IMR-90 (cell line): ENCODE measurements at regions not wholly inside any gene's neighbourhood (a gene's known extent, or its start where the extent isn't known, plus 50 kb on each side); places are given as distances from the start of the nearest gene placed in this dataset.

Source experiments
- ATAC-seq: fragments of 200-7000 bp; cut with Tn5 transposase; 2 replicates; pipeline ENCODE4 v1.9.1; 2020; ENCODE audit warnings: low read depth, mild to moderate bottlenecking, moderate library complexity
- BruUV-seq: library from RNA; stranded (reverse); fragments of 400-500 nt; replicated peaks from 2 replicates; lab custom pipeline; 2021; lab: Mats Ljungman, UMichigan
- CTCF ChIA-PET: fragments of 300-600 bp; formaldehyde crosslinking; extraction: SDS; loops from one replicate; lab custom pipeline; 2021; ENCODE audit warnings: antibody characterized with exemption; lab: Yijun Ruan, JAX
- POLR2A ChIA-PET: fragments of 300-600 bp; sonication (Branson Sonifier 250); formaldehyde crosslinking; loops from one replicate; lab custom pipeline; 2022; ENCODE audit warnings: antibody characterized with exemption; ENCODE audit not compliant: unreplicated experiment; lab: Charles Lee
- DNase-seq: peaks from one replicate; pipeline ENCODE4 v3.0.0; 2013
- H2AFZ ChIP-seq: replicated peaks from 2 replicates; pipeline ENCODE3; 2013; ENCODE audit warnings: low read length, mild to moderate bottlenecking; ENCODE audit not compliant: poor library complexity
- H2AK5ac ChIP-seq: 2 replicates; pipeline ENCODE4 v1.6.1; 2013; ENCODE audit warnings: low read depth, low read length, inconsistent platforms
- H2AK9ac ChIP-seq: replicated peaks from 2 replicates; pipeline ENCODE3; 2013; ENCODE audit warnings: mild to moderate bottlenecking, low read depth, low read length, moderate library complexity; ENCODE audit not compliant: poor library complexity
- H2BK120ac ChIP-seq: 2 replicates; pipeline ENCODE4 v1.6.1; 2013; ENCODE audit warnings: low read depth, low read length, inconsistent platforms
- H2BK15ac ChIP-seq: 3 replicates; pipeline ENCODE4 v1.6.1; 2013; ENCODE audit warnings: low read depth, low read length, inconsistent platforms
- H2BK20ac ChIP-seq: 2 replicates; pipeline ENCODE4 v1.6.1; 2013; ENCODE audit warnings: low read depth, mild to moderate bottlenecking, inconsistent platforms, low read length, moderate library complexity
- H2BK5ac ChIP-seq: 2 replicates; pipeline ENCODE4 v1.6.1; 2013; ENCODE audit warnings: mild to moderate bottlenecking, low read depth, low read length, inconsistent platforms; ENCODE audit not compliant: poor library complexity, severe bottlenecking
- H3K14ac ChIP-seq: replicated peaks from 2 replicates; pipeline ENCODE4 v1.6.1; 2013; ENCODE audit warnings: low read depth, low read length, inconsistent platforms
- H3K18ac ChIP-seq: 2 replicates; pipeline ENCODE4 v1.6.1; 2013; ENCODE audit warnings: low read depth, low read length, control low read depth
- H3K23ac ChIP-seq: 2 replicates; pipeline ENCODE4 v1.6.1; 2013; ENCODE audit warnings: low read depth, low read length, inconsistent platforms
- H3K27ac ChIP-seq: 2 replicates; pipeline ENCODE4 v1.5.1; 2013; ENCODE audit warnings: mild to moderate bottlenecking, control low read depth, low read length; ENCODE audit not compliant: insufficient read depth
- H3K27me3 ChIP-seq: 2 replicates; pipeline ENCODE4 v1.6.1; 2013; ENCODE audit warnings: low read length; ENCODE audit not compliant: control insufficient read depth, insufficient read depth
- H3K36me3 ChIP-seq: 2 replicates; pipeline ENCODE4 v1.6.1; 2013; ENCODE audit warnings: low read length, mixed read lengths; ENCODE audit not compliant: control insufficient read depth, insufficient read depth
- H3K4ac ChIP-seq: 2 replicates; pipeline ENCODE4 v1.6.1; 2013; ENCODE audit warnings: low read depth, low read length, inconsistent platforms
- H3K4me1 ChIP-seq: 2 replicates; pipeline ENCODE4 v1.6.1; 2013; ENCODE audit warnings: low read length, mixed read lengths; ENCODE audit not compliant: control insufficient read depth, insufficient read depth
- H3K4me2 ChIP-seq: 2 replicates; pipeline ENCODE4 v1.6.1; 2013; ENCODE audit warnings: low read depth, mild to moderate bottlenecking, control low read depth, low read length, moderate library complexity
- H3K4me3 ChIP-seq: 2 replicates; pipeline ENCODE4 v1.5.1; 2013; ENCODE audit warnings: low read depth, mild to moderate bottlenecking, control low read depth, low read length, moderate library complexity; ENCODE audit not compliant: insufficient read depth
- H3K56ac ChIP-seq: 2 replicates; pipeline ENCODE4 v1.6.1; 2013; ENCODE audit warnings: low read length, inconsistent platforms; ENCODE audit not compliant: insufficient read depth; ENCODE audit errors: extremely low read depth
- H3K79me1 ChIP-seq, 2 experiments: 2 replicates each; pipeline ENCODE4 v1.6.1; 2013; ENCODE audit warnings: low read length in 2 of 2, inconsistent platforms in 1 of 2, low read depth in 1 of 2
- H3K9ac ChIP-seq: 2 replicates; pipeline ENCODE4 v1.6.1; 2013; ENCODE audit warnings: low read depth, low read length, control low read depth
- H3K9me1 ChIP-seq: 2 replicates; pipeline ENCODE4 v1.6.1; 2013; ENCODE audit warnings: low read length, inconsistent platforms; ENCODE audit not compliant: insufficient read depth
- H3K9me3 ChIP-seq: 2 replicates; pipeline ENCODE4 v1.6.1; 2013; ENCODE audit warnings: low read length; ENCODE audit not compliant: control insufficient read depth, insufficient read depth
- H4K20me1 ChIP-seq: 2 replicates; pipeline ENCODE4 v1.6.1; 2013; ENCODE audit warnings: low read length, inconsistent platforms; ENCODE audit not compliant: insufficient read depth
- H4K5ac ChIP-seq: 2 replicates; pipeline ENCODE4 v1.6.1; 2013; ENCODE audit warnings: mild to moderate bottlenecking, low read depth, low read length, control low read depth
- H4K8ac ChIP-seq, 2 experiments: 2 replicates each; pipeline ENCODE4 v1.6.1; 2013; ENCODE audit warnings: low read depth in 2 of 2, low read length in 2 of 2, control low read depth in 1 of 2, inconsistent platforms in 1 of 2
- H4K91ac ChIP-seq: 2 replicates; pipeline ENCODE4 v1.6.1; 2013; ENCODE audit warnings: low read depth, low read length, inconsistent platforms; ENCODE audit not compliant: insufficient read depth
- BHLHE40 ChIP-seq: fragments of 150-350 bp; IDR thresholded peaks from 2 replicates; pipeline ENCODE4 v1.6.1; 2016; ENCODE audit warnings: mild to moderate bottlenecking, low read depth, low read length
- CHD1 ChIP-seq: IDR thresholded peaks from 2 replicates; pipeline ENCODE4 v1.6.1; 2012; ENCODE audit warnings: low read depth, low read length, improper control_type of control experiment
- FOS ChIP-seq: fragments of 150-350 bp; IDR thresholded peaks from 2 replicates; pipeline ENCODE4 v1.6.1; 2016; ENCODE audit warnings: low read depth, low read length
- MAFK ChIP-seq: IDR thresholded peaks from 2 replicates; pipeline ENCODE4 v1.6.1; 2012; ENCODE audit warnings: low read depth, low read length, improper control_type of control experiment
- MAZ ChIP-seq: IDR thresholded peaks from 2 replicates; pipeline ENCODE4 v1.6.1; 2012; ENCODE audit warnings: low read depth, mild to moderate bottlenecking, low read length, improper control_type of control experiment, moderate library complexity, borderline replicate concordance
- MXI1 ChIP-seq: IDR thresholded peaks from 2 replicates; pipeline ENCODE4 v1.6.1; 2012; ENCODE audit warnings: low read depth, mild to moderate bottlenecking, low read length, moderate library complexity, borderline replicate concordance
- NFE2L2 ChIP-seq: fragments of 150-350 bp; IDR thresholded peaks from 2 replicates; pipeline ENCODE4 v1.6.1; 2016; ENCODE audit warnings: low read depth, mild to moderate bottlenecking, low read length
- RCOR1 ChIP-seq: IDR thresholded peaks from 2 replicates; pipeline ENCODE4 v1.6.1; 2012; ENCODE audit warnings: mild to moderate bottlenecking, low read length, improper control_type of control experiment; ENCODE audit not compliant: insufficient replicate concordance
- SMC3 ChIP-seq: fragments of 150-350 bp; IDR thresholded peaks from 2 replicates; pipeline ENCODE4 v1.6.1; 2016; ENCODE audit warnings: low read depth, mild to moderate bottlenecking, antibody characterized with exemption, low read length, moderate library complexity
- WGBS, 2 experiments: methylation state at CpG; one replicate each; pipeline versions ENCODE4 v1.1.5 to v1.1.7; 2013; ENCODE audit warnings: missing lambda C conversion rate in 2 of 2; ENCODE audit not compliant: insufficient read length in 1 of 2; ENCODE audit errors: extremely low coverage in 2 of 2; 5-methylcytosine and 5-hydroxymethylcytosine counted together
- dilution Hi-C: fragments of 300-500 bp; cut with HindIII; formaldehyde crosslinking; loops from one replicate; pipeline ENCODE4 v1.14.3; 2018; ENCODE audit warnings: low sequenced_read_pairs; ENCODE audit not compliant: unreplicated experiment
- in situ Hi-C: fragments of 300-500 bp; cut with MboI; formaldehyde crosslinking; loops from 3 replicates; pipeline ENCODE4 v1.14.3; 2019; ENCODE audit warnings: low sequenced_read_pairs, inconsistent platforms, mixed read lengths
- intact Hi-C: fragments of 100-400 bp; cut with micrococcal nuclease; formaldehyde crosslinking; loops from 2 replicates; pipeline ENCODE4 v1.10.0; 2022
- TF ChIP-seq, protein P1 (sequence below): fragments of 150-350 bp; IDR thresholded peaks from 2 replicates; pipeline ENCODE4 v1.6.1; 2017; ENCODE audit warnings: mild to moderate bottlenecking, antibody characterized with exemption, low read length, low read depth

DNA sequence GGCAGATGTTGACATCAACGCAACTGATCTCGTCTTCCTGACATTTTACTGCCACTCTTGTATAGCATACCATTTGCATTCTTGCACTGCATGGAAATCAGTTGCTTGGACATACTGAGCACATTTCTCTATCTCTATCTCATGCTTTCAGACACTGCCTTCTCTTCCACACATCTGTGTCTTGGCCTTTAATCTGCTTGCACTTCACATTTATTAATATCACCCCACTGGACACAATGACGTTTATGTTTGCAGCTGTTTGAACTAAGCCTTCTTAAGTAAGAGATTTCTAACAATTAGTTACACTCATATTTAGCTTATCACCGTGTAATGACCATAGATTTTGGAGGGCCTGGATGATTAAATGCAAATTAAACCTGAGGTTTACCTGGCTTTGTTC, 229.8 kb upstream of the CDH19 start:
- Histone ChIP-seq H3K4me2 (no peak overlapping the region), H3K79me1 (no peaks in the 10 kb centered on the region), H3K4me1 (no peaks in the 10 kb centered on the region), H3K4ac (no peak overlapping the region), H3K9me1 (no peaks in the 10 kb centered on the region), H4K91ac (no peak overlapping the region), H2BK5ac (no peak overlapping the region), H2AK5ac (no peak overlapping the region), H2BK15ac (no peak overlapping the region), H3K9ac (no peak overlapping the region), H3K23ac (no peak overlapping the region), H2BK120ac (no peak overlapping the region), H3K27ac (no peak overlapping the region), H3K36me3 (no peaks in the 10 kb centered on the region), H3K27me3 (no peaks in the 10 kb centered on the region), H3K18ac (no peak overlapping the region), H4K20me1 (no peaks in the 10 kb centered on the region), H3K4me3 (no peak overlapping the region), H3K56ac (no peak overlapping the region), H2BK20ac (no peak overlapping the region), H3K14ac (no peak overlapping the region), H4K5ac (no peak overlapping the region), H2AK9ac (no peak overlapping the region), H3K9me3 (peaks cover 15% of the 10 kb centered on the region), H2AFZ (no peak overlapping the region), H4K8ac (no peak overlapping the region)
- dilution Hi-C loops = no loop called here
- ATAC-seq (no peak), DNase-seq (no peak)
- BruUV-seq = no TSS peak
- intact Hi-C loops = no loop called here
- POLR2A ChIA-PET = no interaction called here
- TF ChIP-seq MXI1 (no peak), NFE2L2 (no peak), FOS (no peak), SMC3 (no peak), MAFK (no peak), MAZ (no peak), RCOR1 (no peak), CHD1 (no peak), BHLHE40 (no peak)
- TF ChIP-seq, protein P1, sequence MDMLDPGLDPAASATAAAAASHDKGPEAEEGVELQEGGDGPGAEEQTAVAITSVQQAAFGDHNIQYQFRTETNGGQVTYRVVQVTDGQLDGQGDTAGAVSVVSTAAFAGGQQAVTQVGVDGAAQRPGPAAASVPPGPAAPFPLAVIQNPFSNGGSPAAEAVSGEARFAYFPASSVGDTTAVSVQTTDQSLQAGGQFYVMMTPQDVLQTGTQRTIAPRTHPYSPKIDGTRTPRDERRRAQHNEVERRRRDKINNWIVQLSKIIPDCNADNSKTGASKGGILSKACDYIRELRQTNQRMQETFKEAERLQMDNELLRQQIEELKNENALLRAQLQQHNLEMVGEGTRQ = no peak
- 10% methylated on average over 2 of the region's 4 CpGs; no CpG with 5 or more reads in 1 of the 2 experiments for WGBS, 2 experiments
- CTCF ChIA-PET = no interaction called here
- in situ Hi-C loops = no loop called here
